Panc1 (cell line): ENCODE measurements at regions not wholly inside any gene's neighbourhood (a gene's known extent, or its start where the extent isn't known, plus 50 kb on each side); places are given as distances from the start of the nearest gene placed in this dataset.

ENCODE experiments used
- ATAC-seq: fragments of 200-7000 bp; cut with Tn5 transposase; 2 replicates; pipeline ENCODE4 v1.9.1; 2020; ENCODE audit warnings: mild to moderate bottlenecking, moderate library complexity
- BruUV-seq: library from RNA; stranded (reverse); fragments of 400-500 nt; replicated peaks from 2 replicates; lab custom pipeline; 2021; lab: Mats Ljungman, UMichigan
- CTCF ChIA-PET: fragments of 300-600 bp; sonication (Branson Sonifier 250); formaldehyde crosslinking; loops from one replicate; lab custom pipeline; 2022; ENCODE audit warnings: antibody characterized with exemption; lab: Charles Lee
- POLR2A ChIA-PET: fragments of 300-600 bp; sonication (Branson Sonifier 250); formaldehyde crosslinking; loops from one replicate; lab custom pipeline; 2022; ENCODE audit warnings: antibody characterized with exemption; lab: Charles Lee
- DNase-seq: peaks from one replicate; pipeline ENCODE4 v3.0.0-alpha.2; 2010; ENCODE audit warnings: low read depth, low spot score
- H3K27ac ChIP-seq: 2 replicates; pipeline ENCODE4 v1.5.1; 2011; ENCODE audit warnings: mild to moderate bottlenecking, low read length, inconsistent platforms
- H3K27me3 ChIP-seq: fragments of 200-500 bp; sonication (Bioruptor generic); 2 replicates; pipeline ENCODE4 v1.6.0; 2014; ENCODE audit warnings: low read length, inconsistent platforms; ENCODE audit not compliant: control insufficient read depth, insufficient read depth
- H3K36me3 ChIP-seq: fragments of 200-500 bp; sonication (Bioruptor generic); 2 replicates; pipeline ENCODE4 v1.5.1; 2014; ENCODE audit warnings: inconsistent platforms, mild to moderate bottlenecking, low read length, moderate library complexity; ENCODE audit not compliant: control insufficient read depth, insufficient read depth
- H3K4me1 ChIP-seq: 2 replicates; pipeline ENCODE4 v1.5.1; 2011; ENCODE audit warnings: inconsistent platforms, mild to moderate bottlenecking, low read length, moderate library complexity; ENCODE audit not compliant: control insufficient read depth, insufficient read depth
- H3K4me3 ChIP-seq, 2 experiments: 2 replicates each; pipeline ENCODE4 v1.5.1; 2011 to 2012; ENCODE audit warnings: low read depth in 2 of 2, low read length in 2 of 2, mild to moderate bottlenecking in 2 of 2, inconsistent platforms in 1 of 2, moderate library complexity in 1 of 2
- H3K9me3 ChIP-seq: fragments of 200-500 bp; sonication (Bioruptor generic); 2 replicates; pipeline ENCODE4 v1.5.1; 2014; ENCODE audit warnings: low read depth, mild to moderate bottlenecking, inconsistent platforms, low read length, moderate library complexity; ENCODE audit not compliant: control insufficient read depth, insufficient read depth
- CTCF ChIP-seq: fragments of 450-650 bp; IDR thresholded peaks from 2 replicates; pipeline ENCODE4 v1.5.1; 2017; ENCODE audit warnings: mild to moderate bottlenecking
- POLR2AphosphoS5 ChIP-seq: IDR thresholded peaks from 2 replicates; pipeline ENCODE4 v1.6.1; 2012; ENCODE audit warnings: mild to moderate bottlenecking, low read depth, low read length, moderate library complexity
- REST ChIP-seq, 2 experiments: IDR thresholded peaks; 2 replicates each; pipeline ENCODE4 v1.6.1; 2011 to 2012; ENCODE audit warnings: low read depth in 2 of 2, control low read depth in 1 of 2, low read length in 1 of 2, mild to moderate bottlenecking in 1 of 2, moderate library complexity in 1 of 2; ENCODE audit not compliant: insufficient read depth in 1 of 2
- SIN3A ChIP-seq: IDR thresholded peaks from 2 replicates; pipeline ENCODE4 v1.6.1; 2012; ENCODE audit warnings: low read depth, mild to moderate bottlenecking, low read length, moderate library complexity, borderline replicate concordance; ENCODE audit not compliant: insufficient read depth
- TCF7L2 ChIP-seq: IDR thresholded peaks from 2 replicates; pipeline ENCODE4 v1.6.1; 2011; ENCODE audit warnings: mild to moderate bottlenecking, low read depth, low read length, inconsistent platforms
- in situ Hi-C: cut with HindIII; loops from 2 replicates; pipeline ENCODE4 v1.10.0; 2016; ENCODE audit warnings: low sequenced_read_pairs, low pct_unique_long_range_greater_than_20kb
- intact Hi-C: fragments of 100-400 bp; cut with micrococcal nuclease; formaldehyde crosslinking; loops from one replicate; pipeline ENCODE4 v1.10.0; 2022; ENCODE audit not compliant: unreplicated experiment

DNA sequence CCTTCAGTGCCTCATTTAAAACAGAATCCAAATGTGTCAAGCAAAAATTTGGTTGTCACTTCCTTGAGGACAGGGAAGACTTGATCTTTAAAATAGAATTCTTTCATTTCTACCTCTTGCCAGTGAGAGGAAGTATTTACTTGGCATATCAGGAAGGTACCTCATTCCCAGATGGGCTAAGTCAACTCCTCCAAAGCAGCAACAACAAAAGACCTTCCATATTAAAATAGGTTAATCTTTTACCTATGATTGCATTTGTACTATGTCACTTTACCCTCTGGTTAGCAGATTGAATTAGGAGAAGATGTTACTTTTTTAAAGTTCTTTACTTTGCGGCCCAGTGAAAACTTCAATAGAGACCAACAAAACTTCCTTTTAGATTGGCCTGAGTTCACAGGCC lies 462.1 kb upstream of the ADAMTS9 start:
- Histone ChIP-seq H3K27me3 (no peaks in the 10 kb centered on the region), H3K4me3 (no peak overlapping the region), H3K4me1 (no peaks in the 10 kb centered on the region), H3K9me3 (no peaks in the 10 kb centered on the region), H3K27ac (no peak overlapping the region), H3K36me3 (no peaks in the 10 kb centered on the region)
- DNase-seq (no peak), ATAC-seq (no peak)
- in situ Hi-C loops, result no loop called here
- intact Hi-C loops, result no loop called here
- ChIA-PET CTCF (no interaction called here), POLR2A (no interaction called here)
- TF ChIP-seq CTCF, result no peak
- BruUV-seq, result no TSS peak

- Histone ChIP-seq H3K36me3 (no peaks in the 10 kb centered on the region), H3K27ac (no peak overlapping the region), H3K9me3 (no peaks in the 10 kb centered on the region), H3K4me3 (no peak overlapping the region), H3K4me1 (no peaks in the 10 kb centered on the region), H3K27me3 (no peaks in the 10 kb centered on the region)
- ChIA-PET POLR2A (no interaction called here), CTCF (no interaction called here)
- no peak for TF ChIP-seq POLR2AphosphoS5
- in situ Hi-C loops, result no loop called here
- ATAC-seq (no peak), DNase-seq (no peak)
- intact Hi-C loops, result no loop called here
- no TSS peak for BruUV-seq
Measured at GRCh38 chr3:65148687-65149086, 460.9 kb upstream of the ADAMTS9 start.

- in situ Hi-C loops (no loop called here), intact Hi-C loops (no loop called here)
- no peak for TF ChIP-seq SIN3A
- no peak for TF ChIP-seq TCF7L2
- TF ChIP-seq CTCF, result no peak
- no peak for TF ChIP-seq REST (IDR thresholded peaks at IDR 0.05; ENCODE audit: insufficient read depth in 1 of 2, low read depth in 2 of 2, low read length in 1 of 2)
- no peak for TF ChIP-seq POLR2AphosphoS5
- Histone ChIP-seq H3K4me1 (no peaks in the 10 kb centered on the region), H3K36me3 (no peaks in the 10 kb centered on the region), H3K9me3 (no peaks in the 10 kb centered on the region), H3K27me3 (no peaks in the 10 kb centered on the region), H3K27ac (no peak overlapping the region), H3K4me3 (no peak overlapping the region)
- no TSS peak for BruUV-seq
- ATAC-seq (no peak), DNase-seq (no peak)
- ChIA-PET POLR2A (no interaction called here), CTCF (no interaction called here)
Measured at GRCh38 chr3:65146179-65146578, 458.4 kb upstream of the ADAMTS9 start.
